Mucosa of gallbladder (tissue), 1 donor: ENCODE measurements at regions not wholly inside any gene's neighbourhood (a gene's known extent, or its start where the extent isn't known, plus 50 kb on each side); places are given as distances from the start of the nearest gene placed in this dataset.

Source experiments
- DNase-seq: peaks from one replicate; pipeline ENCODE4 v3.0.0-alpha.2; 2020; ENCODE audit warnings: low spot score
- donor health status: DM: no; HTN: no; CAD: no.

- DNase-seq = no peak
Observed at GRCh38 chr18:2412996-2413751, 158.1 kb downstream of the METTL4 start.

- no peak for DNase-seq
Observed at GRCh38 chr18:2414235-2414634, 157.1 kb downstream of the METTL4 start.

GRCh38 chr18:2415656-2416055 lies 155.6 kb downstream of the METTL4 start:
- DNase-seq = no peak

GRCh38 chr18:2417861-2418610 lies 153.3 kb downstream of the METTL4 start:
- DNase-seq = no peak

- no peak for DNase-seq
Observed at GRCh38 chr18:2420367-2420766, 150.9 kb downstream of the METTL4 start.

GRCh38 chr18:2423761-2424160 lies 147.5 kb downstream of the METTL4 start:
- no peak for DNase-seq

GRCh38 chr18:2424420-2424819 lies 146.9 kb downstream of the METTL4 start:
- DNase-seq = no peak

GRCh38 chr18:2425426-2426317 lies 145.6 kb downstream of the METTL4 start:
- DNase-seq = no peak

- no peak for DNase-seq
Observed at GRCh38 chr18:2430191-2430590, 141.1 kb downstream of the METTL4 start.

- DNase-seq = no peak
Observed at GRCh38 chr18:2431806-2432205, 139.5 kb downstream of the METTL4 start.

- no peak for DNase-seq
Observed at GRCh38 chr18:2433366-2433765, 137.9 kb downstream of the METTL4 start.

GRCh38 chr18:2441544-2441943 lies 129.8 kb downstream of the METTL4 start:
- no peak for DNase-seq

- DNase-seq = no peak
Observed at GRCh38 chr18:2442006-2442405, 129.3 kb downstream of the METTL4 start.

GRCh38 chr18:2442726-2443275 lies 128.5 kb downstream of the METTL4 start:
- no peak for DNase-seq

GRCh38 chr18:2444201-2444875 lies 127.0 kb downstream of the METTL4 start:
- no peak for DNase-seq

- DNase-seq = no peak
Observed at GRCh38 chr18:2448565-2449151, 122.6 kb downstream of the METTL4 start.

GRCh38 chr18:2451556-2451955 lies 119.7 kb downstream of the METTL4 start:
- no peak for DNase-seq

- no peak for DNase-seq
Observed at GRCh38 chr18:2459886-2460285, 111.4 kb downstream of the METTL4 start.

- DNase-seq = no peak
Observed at GRCh38 chr18:2466978-2467377, 104.3 kb downstream of the METTL4 start.

GRCh38 chr18:2468051-2468450 lies 103.3 kb downstream of the METTL4 start:
- DNase-seq = no peak

- DNase-seq = no peak
Observed at GRCh38 chr18:2471523-2471922, 99.8 kb downstream of the METTL4 start.
